GM19043 (cell line): ENCODE measurements at regions not wholly inside any gene's neighbourhood (a gene's known extent, or its start where the extent isn't known, plus 50 kb on each side); places are given as distances from the start of the nearest gene placed in this dataset.
"Not testable (repeated sequence)": the region's sequence is repeated elsewhere in the genome, so short reads cannot be mapped to it uniquely, and the experiment has no call there.

Experiments
- ATAC-seq: cut with Tn5 transposase; IDR thresholded peaks from one replicate; pipeline ENCODE4 v1.9.1; 2021; ENCODE audit warnings: low read depth; ENCODE audit not compliant: unreplicated experiment

GRCh38 chr3:16069149-16069922 is 105.1 kb upstream of the GALNT15 start:
- ATAC-seq = no peak

GRCh38 chr3:16070707-16071106 is 103.8 kb upstream of the GALNT15 start:
- ATAC-seq = no peak

GRCh38 chr3:16071206-16071605 is 103.3 kb upstream of the GALNT15 start:
- no peak for ATAC-seq

GRCh38 chr3:16072420-16073110 is 101.9 kb upstream of the GALNT15 start:
- ATAC-seq = no peak

GRCh38 chr3:16073203-16073602 is 101.3 kb upstream of the GALNT15 start:
- ATAC-seq = no peak

GRCh38 chr3:16073990-16074671 is 100.3 kb upstream of the GALNT15 start:
- not testable (repeated sequence) for ATAC-seq

- ATAC-seq = no peak
These were observed 98.8 kb upstream of the GALNT15 start for GRCh38 chr3:16075647-16076046.

GRCh38 chr3:16076564-16076963 is 97.9 kb upstream of the GALNT15 start:
- ATAC-seq = no peak

- ATAC-seq = not testable (repeated sequence)
These were observed 97.3 kb upstream of the GALNT15 start for GRCh38 chr3:16077146-16077545.

- ATAC-seq = not testable (repeated sequence)
These were observed 96.8 kb upstream of the GALNT15 start for GRCh38 chr3:16077681-16078080.

GRCh38 chr3:16079519-16079918 is 95.0 kb upstream of the GALNT15 start:
- no peak for ATAC-seq

GRCh38 chr3:16081661-16082060 is 92.8 kb upstream of the GALNT15 start:
- ATAC-seq = no peak

GRCh38 chr3:16084887-16085286 is 89.6 kb upstream of the GALNT15 start:
- no peak for ATAC-seq

GRCh38 chr3:16085410-16085809 is 89.1 kb upstream of the GALNT15 start:
- no peak for ATAC-seq

GRCh38 chr3:16085884-16086608 is 88.4 kb upstream of the GALNT15 start:
- ATAC-seq = no peak

GRCh38 chr3:16086690-16087089 is 87.8 kb upstream of the GALNT15 start:
- ATAC-seq = no peak

- ATAC-seq = no peak
These were observed 86.0 kb upstream of the GALNT15 start for GRCh38 chr3:16088496-16088895.

- ATAC-seq = no peak
These were observed 85.0 kb upstream of the GALNT15 start for GRCh38 chr3:16089521-16089920.

GRCh38 chr3:16090024-16090423 is 84.5 kb upstream of the GALNT15 start:
- ATAC-seq = no peak

GRCh38 chr3:16090706-16091105 is 83.8 kb upstream of the GALNT15 start:
- no peak for ATAC-seq

GRCh38 chr3:16092923-16093322 is 81.6 kb upstream of the GALNT15 start:
- ATAC-seq = no peak
